MCF 10A (cell line): ENCODE measurements at regions not wholly inside any gene's neighbourhood (a gene's known extent, or its start where the extent isn't known, plus 50 kb on each side); places are given as distances from the start of the nearest gene placed in this dataset.

ENCODE experiments used
- BruUV-seq: library from RNA; stranded (reverse); fragments of 400-500 nt; replicated peaks from 2 replicates; lab custom pipeline; 2021; lab: Mats Ljungman, UMichigan
- CTCF ChIA-PET: fragments of 300-600 bp; sonication (Branson Sonifier 250); formaldehyde crosslinking; extraction: SDS; loops from one replicate; lab custom pipeline; 2021; ENCODE audit warnings: antibody characterized with exemption, inconsistent platforms; lab: Yijun Ruan, JAX
- POLR2A ChIA-PET: fragments of 300-600, 350-650 bp; sonication (Branson Sonifier 250); formaldehyde crosslinking; extraction: SDS; loops from one replicate; lab custom pipeline; 2020; ENCODE audit warnings: antibody characterized with exemption, inconsistent platforms; lab: Yijun Ruan, JAX
- DNase-seq: peaks from one replicate; pipeline ENCODE4 v3.0.0-alpha.2; 2018; ENCODE audit not compliant: unreplicated experiment
- H3K27ac Mint-ChIP-seq: one replicate; pipeline ENCODE4 v1.8.0; 2022; ENCODE audit warnings: mild to moderate bottlenecking, low read depth, mixed read lengths; ENCODE audit not compliant: unreplicated experiment
- H3K27me3 Mint-ChIP-seq: one replicate; pipeline ENCODE4 v1.8.0; 2022; ENCODE audit warnings: mixed read lengths; ENCODE audit not compliant: insufficient read depth, unreplicated experiment
- H3K36me3 Mint-ChIP-seq: one replicate; pipeline ENCODE4 v1.8.0; 2022; ENCODE audit warnings: mild to moderate bottlenecking, moderate library complexity, mixed read lengths; ENCODE audit not compliant: insufficient read depth, unreplicated experiment
- H3K4me1 Mint-ChIP-seq: one replicate; pipeline ENCODE4 v1.8.0; 2022; ENCODE audit warnings: mixed read lengths; ENCODE audit not compliant: insufficient read depth, unreplicated experiment
- H3K4me3 Mint-ChIP-seq: one replicate; pipeline ENCODE4 v1.8.0; 2022; ENCODE audit warnings: mild to moderate bottlenecking, moderate library complexity, mixed read lengths; ENCODE audit not compliant: unreplicated experiment
- H3K9me3 Mint-ChIP-seq: one replicate; pipeline ENCODE4 v1.8.0; 2022; ENCODE audit warnings: mixed read lengths; ENCODE audit not compliant: unreplicated experiment
- intact Hi-C: fragments of 100-400 bp; cut with micrococcal nuclease; formaldehyde crosslinking; loops from 2 replicates; pipeline ENCODE4 v1.14.1; 2022
- TF ChIP-seq, protein P1 (sequence below): fragments of 200-600 bp; IDR thresholded peaks from one replicate; pipeline ENCODE4 v1.8.0; 2022; ENCODE audit warnings: antibody characterized with exemption, mild to moderate bottlenecking; ENCODE audit not compliant: unreplicated experiment

DNA sequence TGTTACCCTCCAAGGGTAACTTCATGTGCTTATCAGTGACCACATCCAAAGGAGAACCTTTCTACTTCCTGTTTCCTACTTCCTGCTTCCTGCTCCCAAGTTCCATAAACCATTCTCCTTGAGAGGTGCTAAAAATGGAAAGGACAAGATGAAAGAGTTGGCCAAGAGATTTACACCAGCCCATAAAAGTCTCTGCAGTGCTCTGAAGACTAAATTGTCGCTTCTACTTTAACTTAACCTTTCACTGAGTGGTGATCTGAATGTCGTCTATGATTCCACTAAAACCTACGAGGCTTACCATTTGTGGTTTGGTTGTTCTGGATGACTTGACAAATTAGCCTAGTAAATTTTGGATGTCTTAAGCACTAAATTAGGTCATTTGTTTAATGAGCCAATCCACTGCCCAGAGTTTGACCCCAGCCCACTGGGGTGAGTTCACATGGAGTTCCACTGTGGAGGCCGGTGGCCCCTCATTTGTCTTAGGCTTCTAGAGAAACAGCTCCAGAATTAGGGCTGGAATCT is 333.1 kb downstream of the FOXL1 start:
- TF ChIP-seq, protein P1, sequence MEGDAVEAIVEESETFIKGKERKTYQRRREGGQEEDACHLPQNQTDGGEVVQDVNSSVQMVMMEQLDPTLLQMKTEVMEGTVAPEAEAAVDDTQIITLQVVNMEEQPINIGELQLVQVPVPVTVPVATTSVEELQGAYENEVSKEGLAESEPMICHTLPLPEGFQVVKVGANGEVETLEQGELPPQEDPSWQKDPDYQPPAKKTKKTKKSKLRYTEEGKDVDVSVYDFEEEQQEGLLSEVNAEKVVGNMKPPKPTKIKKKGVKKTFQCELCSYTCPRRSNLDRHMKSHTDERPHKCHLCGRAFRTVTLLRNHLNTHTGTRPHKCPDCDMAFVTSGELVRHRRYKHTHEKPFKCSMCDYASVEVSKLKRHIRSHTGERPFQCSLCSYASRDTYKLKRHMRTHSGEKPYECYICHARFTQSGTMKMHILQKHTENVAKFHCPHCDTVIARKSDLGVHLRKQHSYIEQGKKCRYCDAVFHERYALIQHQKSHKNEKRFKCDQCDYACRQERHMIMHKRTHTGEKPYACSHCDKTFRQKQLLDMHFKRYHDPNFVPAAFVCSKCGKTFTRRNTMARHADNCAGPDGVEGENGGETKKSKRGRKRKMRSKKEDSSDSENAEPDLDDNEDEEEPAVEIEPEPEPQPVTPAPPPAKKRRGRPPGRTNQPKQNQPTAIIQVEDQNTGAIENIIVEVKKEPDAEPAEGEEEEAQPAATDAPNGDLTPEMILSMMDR, result no peak
- intact Hi-C loops, result no loop called here
- BruUV-seq, result no TSS peak
- no peak for DNase-seq
- CTCF ChIA-PET, result interaction anchor here (0.6 to 1.0 kb wide), 2 partner anchors 37 to 329 kb away, joined by 3 read pairs; no protein-coding TSS in a partner anchor
- Mint-ChIP-seq H3K4me1 (no peaks in the 10 kb centered on the region), H3K27me3 (no peaks in the 10 kb centered on the region), H3K9me3 (no peaks in the 10 kb centered on the region), H3K27ac (no peak overlapping the region), H3K36me3 (no peaks in the 10 kb centered on the region), H3K4me3 (no peak overlapping the region)
- POLR2A ChIA-PET, result no interaction called here

DNA sequence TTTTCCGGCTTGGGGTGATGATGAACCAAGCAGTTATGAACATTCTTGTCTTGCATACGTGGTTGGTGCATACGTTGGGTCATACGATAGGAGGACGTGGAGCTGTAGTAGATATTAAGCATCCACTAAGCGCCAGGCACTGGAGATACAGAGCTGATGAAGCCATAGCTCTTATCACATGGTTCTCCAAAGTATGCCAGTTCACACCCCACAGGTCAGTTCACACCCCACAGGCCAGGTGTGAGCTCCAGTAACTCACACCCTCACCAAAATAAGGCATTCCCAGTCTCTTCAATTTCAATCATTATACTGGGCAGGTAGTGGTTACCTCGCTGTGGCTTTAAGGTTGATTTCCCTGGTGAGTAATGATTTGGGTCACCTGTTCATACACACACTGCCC is 335.5 kb downstream of the FOXL1 start:
- BruUV-seq, result no TSS peak
- H3K27me3 Mint-ChIP-seq, result no peaks in the 10 kb centered on the region
- TF ChIP-seq, protein P1, result no peak
- H3K9me3 Mint-ChIP-seq, result no peaks in the 10 kb centered on the region
- no peaks in the 10 kb centered on the region for H3K4me1 Mint-ChIP-seq
- no peak overlapping the region for H3K27ac Mint-ChIP-seq
- intact Hi-C loops, result no loop called here
- ChIA-PET POLR2A (interaction anchor here (1.1 kb wide), 1 partner anchor 90 kb away, joined by 3 read pairs; no protein-coding TSS in a partner anchor), CTCF (no interaction called here)
- H3K4me3 Mint-ChIP-seq, result no peak overlapping the region
- DNase-seq, result no peak
- H3K36me3 Mint-ChIP-seq, result no peaks in the 10 kb centered on the region

DNA sequence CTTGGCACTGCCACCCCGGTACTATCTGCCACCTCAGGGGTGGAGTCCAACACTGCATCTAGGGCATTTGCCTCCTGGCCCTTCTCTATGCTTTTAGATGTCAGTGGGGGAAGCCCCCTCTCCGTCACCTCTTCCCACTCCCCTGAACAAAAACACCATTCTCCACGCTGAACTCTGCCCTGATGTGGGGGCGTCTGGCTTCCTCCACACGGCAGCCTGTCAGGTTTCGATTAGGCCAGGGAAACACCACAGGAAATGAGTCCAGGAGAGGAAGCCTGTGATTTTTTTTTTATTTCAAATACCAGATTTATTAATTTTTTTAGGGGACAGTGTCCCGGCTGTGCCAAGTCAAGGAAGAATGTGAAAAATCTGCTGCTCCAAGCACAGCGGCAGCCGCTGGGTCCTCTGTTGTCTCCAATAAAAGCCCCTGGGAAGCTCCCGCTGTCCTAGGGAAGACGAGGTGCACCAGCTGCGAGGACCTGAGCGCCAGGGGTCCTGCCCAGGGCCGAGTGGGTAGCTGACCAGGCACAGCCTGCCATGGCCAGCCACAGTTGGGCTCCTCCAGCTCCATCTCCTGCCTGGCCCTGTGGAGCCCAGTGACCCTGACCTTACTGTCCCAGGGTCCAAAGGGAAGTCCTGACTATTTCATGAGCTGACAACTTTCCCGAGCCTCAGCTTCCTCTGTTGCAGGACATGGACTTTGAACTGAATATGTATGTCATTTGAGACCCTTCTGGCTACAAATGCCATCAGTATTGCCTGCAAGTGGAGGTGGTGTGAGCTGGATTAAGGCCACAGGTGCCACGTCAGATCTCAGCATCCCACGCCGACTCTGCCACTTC is 336.7 kb downstream of the FOXL1 start:
- no peaks in the 10 kb centered on the region for H3K36me3 Mint-ChIP-seq
- TF ChIP-seq, protein P1, result no peak
- H3K4me3 Mint-ChIP-seq, result no peak overlapping the region
- H3K27me3 Mint-ChIP-seq, result no peaks in the 10 kb centered on the region
- intact Hi-C loops, result no loop called here
- no peaks in the 10 kb centered on the region for H3K4me1 Mint-ChIP-seq
- CTCF ChIA-PET, result no interaction called here
- DNase-seq, result no peak
- no peaks in the 10 kb centered on the region for H3K9me3 Mint-ChIP-seq
- POLR2A ChIA-PET, result interaction anchor here (0.6 kb wide), 1 partner anchor 71 kb away, joined by 3 read pairs; no protein-coding TSS in a partner anchor
- BruUV-seq, result no TSS peak
- no peak overlapping the region for H3K27ac Mint-ChIP-seq

- TF ChIP-seq, protein P1, result no peak
- no TSS peak for BruUV-seq
- H3K4me1 Mint-ChIP-seq, result no peaks in the 10 kb centered on the region
- no peak overlapping the region for H3K27ac Mint-ChIP-seq
- peaks cover 9% of the 10 kb centered on the region for H3K9me3 Mint-ChIP-seq
- POLR2A ChIA-PET, result no interaction called here
- CTCF ChIA-PET, result no interaction called here
- intact Hi-C loops, result no loop called here
- H3K27me3 Mint-ChIP-seq, result no peaks in the 10 kb centered on the region
- H3K4me3 Mint-ChIP-seq, result no peak overlapping the region
- no peak for DNase-seq
- H3K36me3 Mint-ChIP-seq, result no peaks in the 10 kb centered on the region
Observed at GRCh38 chr16:86917471-86918365, 339.4 kb downstream of the FOXL1 start.
